Lower leg skin (tissue), 3 donors: ENCODE measurements at regions not wholly inside any gene's neighbourhood (a gene's known extent, or its start where the extent isn't known, plus 50 kb on each side); places are given as distances from the start of the nearest gene placed in this dataset.

Experiments used
- CTCF ChIP-seq, 3 donors: fragments of 450-650 bp; IDR thresholded peaks; one replicate each; pipeline ENCODE4 v1.5.1; 2016; ENCODE audit warnings: antibody characterized with exemption in 3 of 3, mild to moderate bottlenecking in 3 of 3, moderate library complexity in 2 of 3
- POLR2A ChIP-seq, 2 donors: fragments of 450-650 bp; IDR thresholded peaks; one replicate each; pipeline ENCODE4 v1.6.1; 2016 to 2017; ENCODE audit warnings: antibody characterized with exemption in 2 of 2, mild to moderate bottlenecking in 1 of 2, moderate library complexity in 1 of 2

GRCh38 chrY:15554991-15555390 lies 1030.7 kb downstream of the NLGN4Y start:
- TF ChIP-seq POLR2A (IDR thresholded peaks at IDR 0.05) (no peak), CTCF (IDR thresholded peaks at IDR 0.05) (no peak)
